ENCODE measurements at regions not wholly inside any gene's neighbourhood (a gene's known extent, or its start where the extent isn't known, plus 50 kb on each side); places are given as distances from the start of the nearest gene placed in this dataset.

DNA sequence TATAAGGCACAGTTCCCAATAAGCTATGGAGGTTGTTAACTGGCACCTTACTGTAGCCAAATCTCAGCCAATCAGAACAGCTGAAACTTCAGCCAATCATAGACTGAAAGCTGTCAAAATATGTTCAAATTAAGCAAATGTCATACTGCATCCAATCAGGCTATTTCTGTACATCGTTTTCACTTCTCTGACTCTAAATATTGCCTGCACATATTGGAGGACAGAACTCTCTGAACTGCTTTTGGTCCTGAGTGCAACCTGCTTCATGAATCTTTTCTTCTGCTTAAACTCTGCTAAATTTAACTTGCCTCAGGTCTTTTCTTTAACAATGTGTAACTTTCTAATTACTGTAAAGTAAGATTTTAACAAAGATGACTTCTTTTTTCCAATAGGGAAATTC lies 1198.9 kb upstream of the PCDH7 start:
- DNase-seq (ENCODE audit: low read depth in 2 of 2), result no peak

DNA sequence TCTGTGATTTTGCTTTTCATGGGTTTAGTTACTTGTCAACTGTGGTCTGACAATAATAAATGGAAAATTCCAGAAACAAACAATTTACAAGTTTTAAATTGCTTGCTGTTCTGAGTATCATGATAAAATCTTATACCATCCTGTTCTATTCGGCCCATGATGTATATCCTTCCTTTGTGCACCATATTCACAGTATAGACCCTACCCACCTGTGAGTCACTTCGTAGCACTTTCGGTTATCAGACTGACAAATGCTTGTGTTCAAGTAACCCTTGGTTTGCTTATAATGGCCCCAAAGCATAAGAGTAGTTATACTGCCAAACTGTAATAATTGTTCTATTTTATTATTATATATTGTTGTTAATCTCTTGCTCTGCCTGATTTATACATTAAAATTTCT lies 1183.4 kb upstream of the PCDH7 start:
- no peak for DNase-seq (ENCODE audit: low read depth in 2 of 2)

DNA sequence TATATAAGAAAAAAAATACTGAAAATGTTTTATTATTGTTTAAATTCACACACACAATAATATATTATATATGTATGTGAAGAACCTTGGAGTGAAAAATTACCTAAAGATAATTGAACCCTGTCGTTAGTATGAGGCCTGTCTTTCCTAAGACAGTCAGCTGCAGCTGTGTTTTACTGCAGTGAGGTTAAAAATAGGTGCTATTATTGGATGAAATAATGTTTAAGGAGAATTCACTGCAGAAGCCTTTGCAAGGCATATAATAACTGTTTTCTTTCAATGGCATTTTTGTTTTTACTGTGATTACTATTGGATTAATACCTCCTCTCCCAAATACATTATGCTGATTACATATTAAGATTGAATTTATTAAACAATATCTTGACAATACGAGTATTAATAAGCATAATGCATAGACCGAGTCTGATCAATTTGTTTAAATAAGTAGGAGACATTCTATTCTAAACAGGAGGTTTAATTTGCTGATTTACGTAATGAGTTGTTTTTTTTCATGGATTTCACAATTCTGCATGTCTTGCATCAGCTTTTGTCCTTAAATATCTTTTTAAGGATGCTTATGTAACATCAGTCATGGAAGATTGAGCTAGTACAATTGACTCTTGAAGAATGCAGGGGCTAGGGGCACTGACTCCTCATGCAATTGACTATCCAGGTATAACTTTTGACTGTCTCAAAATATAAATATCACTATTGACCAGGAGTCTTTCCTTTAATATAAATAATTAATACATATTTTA lies 1181.1 kb upstream of the PCDH7 start:
- DNase-seq (ENCODE audit: low read depth in 2 of 2), result no peak

DNA sequence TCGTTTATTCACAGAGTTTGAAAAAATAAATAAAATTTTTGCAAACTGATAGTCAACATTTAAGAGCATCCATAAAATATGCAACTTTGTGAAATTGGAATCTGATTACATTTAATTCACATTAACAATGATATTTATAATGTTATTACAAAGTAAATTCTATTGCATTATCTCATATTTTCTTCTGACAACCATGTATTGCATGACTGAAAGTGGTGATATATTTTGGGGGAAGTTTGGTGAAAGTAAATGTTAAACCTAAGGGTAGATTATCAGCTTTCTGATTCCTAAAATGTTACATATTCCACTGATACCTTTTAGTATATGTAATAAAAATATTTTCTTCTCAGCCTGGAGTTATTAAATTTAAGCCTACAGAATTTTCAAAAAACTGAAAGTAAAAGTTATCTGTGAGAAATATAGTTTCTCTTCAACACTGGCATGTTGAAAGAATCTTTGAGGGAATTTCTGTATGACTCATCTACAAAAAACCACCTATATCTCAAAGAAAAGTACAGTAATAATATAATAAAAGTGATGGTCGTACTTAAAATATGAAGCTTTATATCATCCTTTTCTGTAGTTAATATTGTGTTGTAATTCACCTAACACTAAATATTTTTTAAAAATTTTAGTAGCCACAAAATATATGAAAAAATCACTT lies 1179.6 kb upstream of the PCDH7 start:
- DNase-seq (ENCODE audit: low read depth in 2 of 2), result no peak

DNA sequence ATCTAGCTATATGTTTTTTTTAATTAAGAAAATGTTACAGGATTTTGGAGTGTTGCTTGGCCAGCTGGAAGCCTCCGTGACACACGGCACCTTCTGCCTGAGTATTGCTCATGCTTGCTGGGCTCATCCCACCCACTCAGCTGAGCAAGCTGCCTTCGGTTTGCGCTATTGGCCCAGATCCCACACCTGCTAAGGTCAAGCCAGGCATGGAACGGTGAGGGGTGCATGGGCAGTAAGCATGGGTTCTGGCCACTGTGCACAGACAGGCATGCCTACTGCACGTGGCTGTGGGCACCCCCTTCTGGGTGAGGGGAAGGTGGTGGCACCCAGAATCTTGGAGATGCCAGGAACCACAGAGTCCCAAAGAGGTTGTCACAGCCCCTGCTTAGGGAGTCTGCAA lies 1178.4 kb upstream of the PCDH7 start:
- no peak for DNase-seq (ENCODE audit: low read depth in 2 of 2)

DNA sequence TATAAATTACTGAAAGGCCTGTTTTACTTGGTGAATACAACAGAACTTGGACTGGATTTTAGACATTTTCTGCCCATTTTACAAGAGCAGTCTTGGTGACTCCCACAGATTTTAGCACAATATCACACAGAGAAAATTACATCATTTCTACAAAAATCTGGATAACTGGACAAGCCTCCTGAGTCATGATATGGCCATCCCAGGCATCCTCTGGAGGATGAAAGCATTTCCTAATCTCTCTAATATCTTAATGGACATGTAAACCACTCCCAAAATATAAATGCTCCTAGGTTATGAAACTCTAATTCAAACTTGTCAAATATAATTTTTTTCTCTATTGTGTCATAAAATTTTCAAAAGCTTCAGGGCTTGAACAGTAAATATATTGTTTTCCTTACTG lies 1170.8 kb upstream of the PCDH7 start:
- DNase-seq (ENCODE audit: low read depth in 2 of 2), result no peak

DNA sequence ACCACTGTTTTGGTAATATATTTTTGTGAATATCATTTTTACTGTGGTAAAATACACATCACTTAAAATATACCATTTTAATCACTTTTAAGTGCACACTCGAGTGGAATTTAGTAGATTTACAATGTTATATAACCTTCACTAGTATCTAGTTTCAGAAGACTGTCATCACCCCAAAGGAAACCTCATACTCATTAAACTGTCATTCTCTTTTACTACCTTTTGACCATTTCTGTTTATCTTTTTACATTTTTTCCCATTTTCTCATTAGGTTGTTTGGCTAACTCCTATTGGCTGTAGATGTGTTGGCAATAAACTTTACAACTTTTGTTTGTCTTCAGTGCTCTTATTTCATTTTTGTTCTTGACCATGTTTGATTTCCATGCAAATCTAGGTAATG lies 1168.3 kb upstream of the PCDH7 start:
- DNase-seq (ENCODE audit: low read depth in 2 of 2), result no peak

DNA sequence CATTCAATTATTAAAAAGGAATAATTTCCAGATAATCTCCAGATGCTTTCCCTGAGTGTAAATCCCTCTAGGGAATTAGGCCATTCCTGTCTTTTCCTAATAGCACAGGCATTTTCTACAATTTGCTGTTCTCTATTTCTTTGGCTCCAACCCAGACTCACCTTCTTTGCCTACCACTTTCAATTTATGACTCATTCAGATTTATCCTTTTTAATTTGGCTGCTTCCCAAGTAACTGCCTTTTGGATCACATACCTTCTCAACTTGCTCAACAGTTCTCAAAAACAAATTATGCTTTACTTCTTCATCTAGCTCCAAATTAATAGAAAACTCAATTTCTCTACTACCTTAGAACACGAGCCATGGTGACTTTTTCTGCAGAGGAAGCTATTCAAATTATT lies 1166.3 kb upstream of the PCDH7 start:
- no peak for DNase-seq (ENCODE audit: low read depth in 2 of 2)

DNA sequence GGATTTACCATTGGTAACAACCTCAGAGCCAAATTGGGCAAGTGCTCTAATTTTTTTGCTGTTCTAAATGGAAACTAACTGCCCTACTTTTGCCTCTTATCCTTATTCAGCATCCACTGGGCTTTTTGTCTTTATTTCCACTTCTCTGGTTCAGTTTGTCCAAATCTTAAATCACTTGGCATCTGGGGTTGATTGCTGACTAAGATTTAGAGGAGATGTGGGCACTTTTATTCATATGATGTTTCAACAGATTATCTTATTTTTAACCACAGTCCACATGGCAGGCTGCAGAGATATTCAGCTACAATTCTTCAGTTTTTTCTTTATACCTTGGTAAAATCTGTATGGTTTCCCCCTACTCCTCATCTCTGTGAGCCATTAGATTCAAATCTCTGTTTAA lies 1161.4 kb upstream of the PCDH7 start:
- DNase-seq (ENCODE audit: low read depth in 2 of 2), result no peak

DNA sequence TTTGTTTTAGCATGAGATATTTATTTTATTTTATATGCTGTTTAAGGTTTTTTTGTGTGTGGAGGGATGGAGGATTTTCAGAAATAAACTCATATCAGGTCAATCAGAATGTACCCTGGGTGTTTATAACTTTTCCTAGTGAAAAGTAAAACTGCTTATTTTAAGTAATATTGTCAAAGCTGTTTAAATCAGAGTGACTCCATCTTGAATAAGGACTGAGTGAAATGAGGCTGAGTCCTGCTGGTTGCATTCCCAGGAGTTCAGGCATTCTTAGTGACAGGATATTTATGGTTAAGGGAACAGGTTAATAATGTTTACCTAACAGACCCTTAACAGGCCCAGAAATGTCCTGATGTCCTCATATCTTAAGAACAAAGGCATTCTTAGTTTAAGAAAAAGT lies 1160.9 kb upstream of the PCDH7 start:
- DNase-seq (ENCODE audit: low read depth in 2 of 2), result no peak

DNA sequence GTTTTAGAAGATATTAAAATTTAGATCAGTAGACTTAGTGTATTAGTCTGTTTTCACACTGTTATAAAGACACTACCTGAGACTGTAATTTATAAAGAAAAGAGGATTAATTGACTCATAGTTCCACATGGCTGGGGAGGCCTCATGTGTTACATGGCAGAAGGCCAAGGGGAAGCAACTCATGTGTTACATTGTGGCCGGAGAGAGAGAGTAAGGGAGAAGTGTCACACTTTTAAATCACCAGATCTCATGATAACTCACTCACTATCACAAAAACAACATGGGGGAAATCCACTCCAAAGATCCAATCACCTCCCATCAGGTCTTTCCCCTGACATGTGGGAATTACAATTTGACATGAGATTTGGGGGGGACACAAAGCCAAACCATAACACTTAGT lies 1159.7 kb upstream of the PCDH7 start:
- no peak for DNase-seq (ENCODE audit: low read depth in 2 of 2)

DNA sequence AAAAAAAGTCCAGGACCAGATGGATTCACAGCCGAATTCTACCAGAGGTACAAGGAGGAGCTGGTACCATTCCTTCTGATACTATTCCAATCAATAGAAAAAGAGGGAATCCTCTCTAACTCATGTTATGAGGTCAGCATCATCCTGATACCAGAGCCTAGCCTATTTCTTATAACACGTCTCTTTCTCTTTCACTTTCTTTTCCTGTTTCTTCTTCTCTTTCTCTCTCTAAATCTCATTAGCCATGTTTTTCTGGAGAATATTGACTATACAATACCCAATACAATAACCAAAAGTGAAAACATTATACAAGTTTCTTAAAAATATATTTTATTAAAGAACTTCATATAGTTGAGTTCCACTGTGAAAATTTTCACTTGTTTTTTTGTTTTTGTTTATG lies 1154.9 kb upstream of the PCDH7 start:
- no peak for DNase-seq (ENCODE audit: low read depth in 2 of 2)

DNA sequence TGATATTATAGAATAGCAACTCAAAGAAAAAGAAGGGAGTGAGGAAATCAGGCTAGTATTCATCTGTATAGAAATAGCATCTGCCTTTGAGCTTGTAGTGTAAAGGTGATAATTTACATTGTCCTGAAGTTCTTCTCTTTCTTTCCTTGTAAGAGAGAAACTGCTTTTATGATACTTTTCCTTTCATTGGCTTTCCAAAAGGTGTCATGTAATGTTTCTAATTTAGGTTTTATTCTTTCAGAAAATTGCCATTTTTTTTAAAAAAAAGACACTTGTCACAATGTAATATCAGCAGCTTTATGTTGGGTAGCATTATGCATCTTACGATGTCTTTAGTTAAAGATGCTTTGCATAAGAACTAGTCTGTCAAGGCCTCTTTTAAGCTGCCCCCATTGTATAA lies 1153.8 kb upstream of the PCDH7 start:
- DNase-seq (ENCODE audit: low read depth in 2 of 2), result no peak

DNA sequence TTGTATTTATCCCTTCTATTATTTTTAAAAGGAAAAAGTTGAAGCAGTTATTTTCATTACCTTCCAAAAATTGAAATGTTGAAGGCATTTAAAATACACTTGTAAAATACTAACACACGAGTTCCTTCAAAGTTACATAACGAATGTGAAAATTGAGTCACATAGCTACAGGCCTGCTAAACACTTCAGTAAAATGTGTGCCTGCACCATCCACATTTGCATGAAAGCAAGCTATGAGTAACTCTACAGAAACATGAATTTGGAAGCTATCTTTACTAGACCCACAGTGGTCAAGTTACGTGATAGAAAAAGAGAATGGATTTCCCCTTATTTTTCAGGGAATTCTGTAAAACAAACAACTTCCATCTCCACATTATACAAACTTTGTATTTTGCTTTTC lies 1148.8 kb upstream of the PCDH7 start:
- no peak for DNase-seq (ENCODE audit: low read depth in 2 of 2)

DNA sequence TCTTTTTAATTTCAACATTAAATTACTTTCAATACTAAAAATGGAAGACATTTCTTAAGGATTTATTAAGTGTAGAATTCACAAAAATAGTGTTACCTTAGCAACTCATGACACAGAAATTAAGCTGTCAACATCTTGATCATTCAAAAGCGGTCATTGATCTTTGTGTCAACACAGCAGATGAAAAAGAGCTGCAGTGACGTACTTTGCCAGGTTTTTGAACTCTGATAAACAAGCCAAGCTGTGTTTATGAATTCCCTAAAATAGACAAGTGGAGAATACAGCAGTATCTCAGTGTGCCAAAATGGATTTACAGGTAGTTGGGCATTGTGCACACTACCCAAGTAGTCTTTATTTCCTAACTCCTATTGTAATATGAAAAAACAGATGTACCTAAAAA lies 1141.8 kb upstream of the PCDH7 start:
- no peak for DNase-seq (ENCODE audit: low read depth in 2 of 2)

DNA sequence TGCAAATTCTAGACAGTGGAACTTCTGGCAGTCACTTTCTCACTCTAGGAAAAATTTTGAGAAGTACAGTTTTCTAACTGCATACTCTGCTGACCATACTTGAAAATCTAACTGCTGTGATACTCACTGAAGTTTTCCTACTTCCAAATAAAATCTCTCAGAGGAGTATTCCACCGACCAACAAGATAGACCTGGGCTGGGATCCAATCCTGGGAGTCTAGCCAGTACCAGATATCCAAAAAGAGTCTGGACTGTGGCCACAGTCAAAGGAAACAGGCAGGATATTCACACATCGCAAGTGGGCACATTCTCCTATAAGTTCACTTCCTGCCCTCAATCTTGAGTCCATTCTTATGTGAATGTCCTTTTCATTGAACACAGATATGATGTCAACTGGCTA lies 1138.7 kb upstream of the PCDH7 start:
- DNase-seq (ENCODE audit: low read depth in 2 of 2), result no peak

DNA sequence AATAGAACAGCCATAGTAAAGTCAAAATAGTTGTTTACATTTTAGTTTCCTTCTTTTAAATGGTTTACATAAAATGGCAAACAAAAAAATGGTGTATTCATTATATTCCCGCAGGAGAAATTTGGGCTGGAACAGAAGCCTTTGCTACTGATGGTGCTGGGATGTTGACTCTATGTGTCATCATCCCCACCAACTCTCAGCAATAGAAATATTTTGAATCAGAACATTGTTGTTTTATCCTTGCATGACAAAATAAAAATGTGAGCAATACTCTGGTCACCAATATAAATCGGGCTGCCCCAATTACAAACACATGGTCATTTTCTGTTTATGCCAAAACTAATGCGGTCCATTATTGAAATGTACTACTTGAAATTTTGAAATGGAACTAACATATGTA lies 1131.6 kb upstream of the PCDH7 start:
- DNase-seq (ENCODE audit: low read depth in 2 of 2), result no peak

DNA sequence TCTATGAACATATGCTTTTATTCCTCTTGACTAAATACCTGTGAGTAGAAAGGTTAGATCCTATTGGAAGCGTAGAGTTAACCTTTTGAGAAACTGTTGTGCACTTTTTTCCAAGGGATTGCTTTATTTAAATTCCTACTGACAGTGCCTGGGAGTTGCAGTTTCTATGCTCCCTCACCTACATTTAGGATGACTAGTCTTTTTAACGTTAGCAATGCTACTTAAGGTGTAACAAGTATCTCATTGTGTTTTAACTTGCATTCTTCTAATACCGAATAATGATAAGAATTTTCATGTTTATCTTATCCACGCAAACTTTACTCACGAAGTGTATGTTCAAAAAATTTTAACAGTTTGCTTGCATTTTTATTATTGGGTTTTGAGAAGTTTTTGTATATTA lies 1123.9 kb upstream of the PCDH7 start:
- DNase-seq (ENCODE audit: low read depth in 2 of 2), result no peak

DNA sequence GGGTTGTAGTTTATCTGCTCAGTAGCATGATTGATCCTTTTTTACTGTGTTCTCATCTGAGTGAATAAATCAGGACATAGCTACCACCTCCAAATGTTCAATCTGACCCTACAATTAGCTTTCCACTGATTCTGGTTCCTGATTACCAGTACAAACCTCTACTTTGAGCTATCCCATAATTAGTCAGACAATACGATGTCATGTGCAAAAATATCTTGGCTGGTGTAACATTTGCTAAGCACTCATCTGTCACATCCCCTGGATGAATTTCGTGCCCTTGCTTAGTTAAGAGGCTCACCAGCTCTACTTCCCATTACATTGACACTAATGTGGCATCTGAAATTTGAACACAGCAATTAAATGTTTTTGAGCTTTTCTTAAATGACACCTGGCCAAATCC lies 1101.0 kb upstream of the PCDH7 start:
- DNase-seq (ENCODE audit: low read depth in 2 of 2), result no peak

DNA sequence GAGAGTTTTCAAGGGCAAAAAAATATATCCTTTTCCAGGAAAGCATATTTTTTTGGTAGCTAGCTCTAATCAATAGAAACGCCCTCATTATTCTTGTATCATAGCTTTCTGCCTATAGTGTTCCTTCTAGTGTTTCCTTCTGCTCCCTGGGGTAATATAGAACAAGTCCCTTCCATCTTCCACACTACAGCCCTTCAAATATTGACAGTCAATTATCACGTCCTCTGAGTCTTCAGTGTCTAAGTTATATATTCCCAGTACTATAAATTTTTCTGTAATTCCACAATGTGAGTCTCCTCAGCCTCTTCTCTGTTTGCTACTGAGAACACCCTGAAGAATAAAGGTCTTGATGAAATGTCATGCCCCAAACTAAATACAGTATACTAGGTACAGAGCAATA lies 1088.0 kb upstream of the PCDH7 start:
- no peak for DNase-seq (ENCODE audit: low read depth in 2 of 2)

DNA sequence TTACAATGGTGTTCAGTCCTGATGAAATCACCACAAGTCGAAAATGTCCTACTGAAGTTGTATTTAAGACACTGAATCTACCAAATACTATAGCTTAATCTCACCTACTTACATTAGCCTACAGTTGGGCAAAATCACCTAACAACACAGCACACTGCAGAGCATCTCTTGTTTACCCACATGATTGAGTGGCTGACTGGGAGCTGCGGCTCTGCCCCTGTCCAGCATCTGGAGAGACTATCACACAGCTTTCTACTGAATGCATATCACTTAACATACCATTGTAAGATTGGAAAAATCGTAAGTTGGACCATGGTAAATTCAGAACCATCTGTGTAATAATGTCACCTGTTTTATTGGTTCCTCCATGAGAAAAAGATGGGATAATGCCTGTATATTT lies 1083.2 kb upstream of the PCDH7 start:
- DNase-seq (ENCODE audit: low read depth in 2 of 2), result no peak

DNA sequence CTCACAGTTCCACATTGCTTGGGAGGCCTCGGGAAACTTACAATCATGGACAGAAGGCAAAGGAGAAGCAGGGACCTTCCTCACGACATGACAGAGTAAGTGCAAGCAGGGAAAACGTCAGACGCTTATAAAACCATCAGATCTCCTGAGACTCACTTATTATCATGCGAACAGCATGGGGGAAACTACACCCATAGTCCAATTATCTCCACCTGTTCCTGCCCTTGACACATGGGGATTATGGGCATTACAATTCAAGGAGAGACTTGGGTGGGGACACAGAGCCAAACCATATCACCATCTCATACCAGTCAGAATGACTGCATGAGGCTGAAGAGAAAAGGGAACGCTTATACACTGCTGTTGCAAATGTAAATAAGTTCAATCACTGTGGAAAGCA lies 1066.9 kb upstream of the PCDH7 start:
- no peak for DNase-seq (ENCODE audit: low read depth in 2 of 2)

DNA sequence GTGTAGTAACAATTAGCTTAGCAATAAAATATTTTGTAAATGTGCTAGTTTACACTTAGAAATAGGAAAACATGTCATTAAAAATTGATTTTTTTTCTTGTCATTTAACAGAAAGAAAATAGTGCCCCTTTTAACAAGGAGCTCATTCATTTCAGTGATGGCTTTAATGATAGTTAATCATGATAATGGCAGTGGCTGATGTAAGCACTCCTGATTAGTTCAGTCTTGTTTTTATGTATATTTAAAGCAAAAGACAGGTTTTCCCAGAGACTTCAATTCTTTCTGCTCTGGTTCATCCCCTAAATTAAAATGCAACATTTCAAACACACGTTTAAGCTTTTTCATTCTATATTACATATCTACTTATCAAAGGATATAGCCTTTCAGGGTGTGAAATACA lies 1039.5 kb upstream of the PCDH7 start:
- DNase-seq (ENCODE audit: low read depth in 2 of 2), result no peak

DNA sequence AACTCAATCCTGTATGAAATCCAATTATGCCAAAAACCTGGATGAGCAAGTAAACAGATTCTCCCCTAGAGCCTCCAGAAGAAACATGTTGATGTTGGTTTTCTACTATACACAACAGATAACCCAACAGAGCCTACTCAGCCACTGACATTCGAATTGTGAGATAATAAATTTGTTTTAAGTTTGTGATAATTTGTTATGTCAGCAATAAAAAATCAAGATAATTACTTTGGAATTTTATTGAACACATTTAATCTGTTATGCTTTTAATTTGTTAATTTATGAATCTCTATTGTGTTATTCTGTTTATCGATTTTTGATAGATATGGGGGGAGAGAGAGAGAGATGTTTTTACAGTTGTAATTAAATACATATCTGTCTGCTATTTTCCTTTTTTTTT lies 1016.1 kb upstream of the PCDH7 start:
- no peak for DNase-seq (ENCODE audit: low read depth in 2 of 2)

All from stimulated activated CD4-positive, alpha-beta T cell treated with anti-CD3 and anti-CD28 coated beads, Interleukin-15, amount 100 ng/mL, for 48 hours (primary cell).